Ishikawa (cell line): ENCODE measurements at regions not wholly inside any gene's neighbourhood (a gene's known extent, or its start where the extent isn't known, plus 50 kb on each side); places are given as distances from the start of the nearest gene placed in this dataset.

Experiments used
- CEBPB ChIP-seq: IDR thresholded peaks from 2 replicates; pipeline ENCODE4 v1.6.1; 2012
- CREB1 ChIP-seq: IDR thresholded peaks from 2 replicates; pipeline ENCODE4 v1.6.1; 2012; ENCODE audit warnings: low read depth
- EGR1 ChIP-seq: IDR thresholded peaks from 2 replicates; pipeline ENCODE4 v1.6.1; 2012
- EP300 ChIP-seq: IDR thresholded peaks from 2 replicates; pipeline ENCODE4 v1.6.1; 2012; ENCODE audit warnings: borderline replicate concordance
- FOXM1 ChIP-seq: IDR thresholded peaks from 2 replicates; pipeline ENCODE4 v1.6.1; 2012; ENCODE audit warnings: low read depth, borderline replicate concordance
- NFIC ChIP-seq: IDR thresholded peaks from 2 replicates; pipeline ENCODE4 v1.6.1; 2012
- RAD21 ChIP-seq: IDR thresholded peaks from 2 replicates; pipeline ENCODE4 v1.6.1; 2012; ENCODE audit warnings: low read depth
- TAF1 ChIP-seq: IDR thresholded peaks from 2 replicates; pipeline ENCODE4 v1.6.1; 2012; ENCODE audit warnings: low read depth, mild to moderate bottlenecking
- TCF12 ChIP-seq: IDR thresholded peaks from 2 replicates; pipeline ENCODE4 v1.6.1; 2012; ENCODE audit warnings: low read depth
- TEAD4 ChIP-seq: IDR thresholded peaks from 2 replicates; pipeline ENCODE4 v1.6.1; 2012
- USF1 ChIP-seq: IDR thresholded peaks from 2 replicates; pipeline ENCODE4 v1.6.1; 2012
- YY1 ChIP-seq: IDR thresholded peaks from 2 replicates; pipeline ENCODE4 v1.6.1; 2012; ENCODE audit warnings: low read depth
- ZBTB7A ChIP-seq: IDR thresholded peaks from 2 replicates; pipeline ENCODE4 v1.6.1; 2012; ENCODE audit warnings: low read depth
- TF ChIP-seq, protein P1 (sequence below): IDR thresholded peaks from 2 replicates; pipeline ENCODE4 v1.6.1; 2012
- TF ChIP-seq, protein P2 (sequence below): IDR thresholded peaks from 2 replicates; pipeline ENCODE4 v1.6.1; 2012; ENCODE audit warnings: low read depth, mild to moderate bottlenecking

DNA sequence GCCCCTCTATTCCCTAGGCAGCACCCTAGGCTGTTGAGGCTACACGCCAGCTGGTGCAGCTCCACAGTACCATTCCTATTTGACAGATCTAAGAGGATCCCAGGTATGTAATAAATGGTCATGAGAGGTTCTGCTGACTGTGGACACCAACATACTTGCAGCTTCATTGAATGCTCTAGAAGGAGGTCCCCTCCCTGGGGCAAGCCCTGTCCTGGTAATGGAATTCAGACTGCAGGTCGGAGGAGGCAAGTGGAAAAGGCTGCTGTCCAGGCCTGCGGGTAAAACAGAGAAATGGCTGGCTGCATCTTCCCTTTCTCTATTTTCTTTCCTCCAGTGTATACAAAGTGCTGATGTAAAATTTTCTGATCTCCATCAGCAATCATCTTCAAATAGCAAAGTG is 66.1 kb upstream of the ZNF648 start:
- TF ChIP-seq USF1 (no peak), ZBTB7A (no peak), RAD21 (no peak), EGR1 (no peak), TAF1 (no peak), EP300 (no peak), CREB1 (no peak), TCF12 (no peak), NFIC (no peak), YY1 (no peak), TEAD4 (no peak), FOXM1 (no peak), CEBPB (no peak)
- TF ChIP-seq, protein P1, sequence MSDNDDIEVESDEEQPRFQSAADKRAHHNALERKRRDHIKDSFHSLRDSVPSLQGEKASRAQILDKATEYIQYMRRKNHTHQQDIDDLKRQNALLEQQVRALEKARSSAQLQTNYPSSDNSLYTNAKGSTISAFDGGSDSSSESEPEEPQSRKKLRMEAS = no peak
- TF ChIP-seq, protein P2, sequence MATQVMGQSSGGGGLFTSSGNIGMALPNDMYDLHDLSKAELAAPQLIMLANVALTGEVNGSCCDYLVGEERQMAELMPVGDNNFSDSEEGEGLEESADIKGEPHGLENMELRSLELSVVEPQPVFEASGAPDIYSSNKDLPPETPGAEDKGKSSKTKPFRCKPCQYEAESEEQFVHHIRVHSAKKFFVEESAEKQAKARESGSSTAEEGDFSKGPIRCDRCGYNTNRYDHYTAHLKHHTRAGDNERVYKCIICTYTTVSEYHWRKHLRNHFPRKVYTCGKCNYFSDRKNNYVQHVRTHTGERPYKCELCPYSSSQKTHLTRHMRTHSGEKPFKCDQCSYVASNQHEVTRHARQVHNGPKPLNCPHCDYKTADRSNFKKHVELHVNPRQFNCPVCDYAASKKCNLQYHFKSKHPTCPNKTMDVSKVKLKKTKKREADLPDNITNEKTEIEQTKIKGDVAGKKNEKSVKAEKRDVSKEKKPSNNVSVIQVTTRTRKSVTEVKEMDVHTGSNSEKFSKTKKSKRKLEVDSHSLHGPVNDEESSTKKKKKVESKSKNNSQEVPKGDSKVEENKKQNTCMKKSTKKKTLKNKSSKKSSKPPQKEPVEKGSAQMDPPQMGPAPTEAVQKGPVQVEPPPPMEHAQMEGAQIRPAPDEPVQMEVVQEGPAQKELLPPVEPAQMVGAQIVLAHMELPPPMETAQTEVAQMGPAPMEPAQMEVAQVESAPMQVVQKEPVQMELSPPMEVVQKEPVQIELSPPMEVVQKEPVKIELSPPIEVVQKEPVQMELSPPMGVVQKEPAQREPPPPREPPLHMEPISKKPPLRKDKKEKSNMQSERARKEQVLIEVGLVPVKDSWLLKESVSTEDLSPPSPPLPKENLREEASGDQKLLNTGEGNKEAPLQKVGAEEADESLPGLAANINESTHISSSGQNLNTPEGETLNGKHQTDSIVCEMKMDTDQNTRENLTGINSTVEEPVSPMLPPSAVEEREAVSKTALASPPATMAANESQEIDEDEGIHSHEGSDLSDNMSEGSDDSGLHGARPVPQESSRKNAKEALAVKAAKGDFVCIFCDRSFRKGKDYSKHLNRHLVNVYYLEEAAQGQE = no peak; the same call in 1 of the 2 replicates

- TF ChIP-seq CEBPB (no peak), EP300 (no peak), USF1 (no peak), TAF1 (no peak), YY1 (no peak), FOXM1 (no peak), TEAD4 (no peak), NFIC (no peak), ZBTB7A (no peak), RAD21 (no peak), EGR1 (no peak), CREB1 (no peak), TCF12 (no peak)
- TF ChIP-seq, protein P1 = no peak
- TF ChIP-seq, protein P2 = no peak
Measured at GRCh38 chr1:182126272-182126800, 64.8 kb upstream of the ZNF648 start.

DNA sequence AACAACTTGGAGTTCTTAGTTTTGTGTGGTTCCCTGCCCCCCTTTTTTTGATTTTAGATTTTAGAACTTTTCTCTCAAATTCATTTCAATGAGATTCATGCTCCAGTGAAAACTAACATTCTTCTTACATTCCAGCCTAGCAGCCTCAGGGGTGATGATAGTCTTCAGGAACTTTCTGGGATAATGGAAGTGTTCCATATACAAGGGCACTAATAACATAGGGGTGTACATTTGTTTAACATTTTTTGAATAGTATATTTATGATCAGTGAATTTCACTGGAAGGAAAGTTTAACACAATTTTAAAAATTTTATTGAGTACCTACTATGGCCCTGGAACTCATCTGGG is 61.4 kb upstream of the ZNF648 start:
- TF ChIP-seq, protein P2 = no peak
- no peak for TF ChIP-seq RAD21
- TF ChIP-seq NFIC = no peak
- TF ChIP-seq USF1 = no peak
- no peak for TF ChIP-seq TAF1
- TF ChIP-seq YY1 = no peak
- TF ChIP-seq TEAD4 = peak; percentile 73

GRCh38 chr1:182122256-182122912 is 60.9 kb upstream of the ZNF648 start:
- no peak for TF ChIP-seq CREB1
- peak; percentile 57; the same call in 1 of the 2 replicates for TF ChIP-seq TCF12
- TF ChIP-seq, protein P1 = 0 out of 2 replicates have a peak, but pooled peaks have one; percentile 25
- no peak for TF ChIP-seq YY1
- TF ChIP-seq EP300 = no peak
- TF ChIP-seq FOXM1 = no peak
- TF ChIP-seq, protein P2 = no peak
- no peak for TF ChIP-seq RAD21
- no peak for TF ChIP-seq CEBPB
- no peak for TF ChIP-seq TEAD4
- TF ChIP-seq TAF1 = no peak
